A549 (cell line): ENCODE measurements at regions not wholly inside any gene's neighbourhood (a gene's known extent, or its start where the extent isn't known, plus 50 kb on each side); places are given as distances from the start of the nearest gene placed in this dataset.
A peak's percentile ranks its signal among the peaks of the same experiment; 100 is the strongest.

Experiments
- ATAC-seq, 2 experiments: fragments of 200-7000 bp in 1 of 2; fragments of >200 bp in 1 of 2; cut with Nextera tagmentation in 1 of 2; cut with Tn5 transposase in 1 of 2; 3 replicates each; pipeline versions ENCODE4 v1.8.0 to v1.9.1; 2018 to 2020; ENCODE audit warnings: mild to moderate bottlenecking in 1 of 2, moderate library complexity in 1 of 2
- CTCF ChIA-PET: fragments of 300-600 bp; sonication (Branson Sonifier 250); formaldehyde crosslinking; extraction: SDS; loops from one replicate; lab custom pipeline; 2021; ENCODE audit warnings: antibody characterized with exemption, inconsistent platforms; lab: Yijun Ruan, JAX
- POLR2A ChIA-PET: fragments of 350-600 bp; formaldehyde crosslinking; extraction: SDS; loops from one replicate; lab custom pipeline; 2021; ENCODE audit warnings: antibody characterized with exemption, inconsistent platforms; lab: Yijun Ruan, JAX
- DNase-seq, 2 experiments: peaks; one replicate each; pipeline versions ENCODE4 v3.0.0 to v3.0.0-alpha.2; 2011 to 2016; ENCODE audit warnings: low read depth in 1 of 2, low spot score in 1 of 2
- FAIRE-seq: peaks from 2 replicates; lab custom pipeline; 2011; peaks lifted over from hg19 to GRCh38; lab: Jason Lieb, UNC
- H3K27ac ChIP-seq, 2 experiments: fragments of >200 bp; sonication (Bioruptor Twin); formaldehyde crosslinking; 3 replicates each; pipeline ENCODE4 v1.5.1; 2016 to 2017
- H3K4me1 ChIP-seq: fragments of >200 bp; sonication (Bioruptor Twin); formaldehyde crosslinking; 3 replicates; pipeline ENCODE4 v1.6.1; 2016
- H3K4me2 ChIP-seq: fragments of >200 bp; sonication (Bioruptor Twin); formaldehyde crosslinking; 3 replicates; pipeline ENCODE4 v1.6.1; 2016
- H3K4me3 ChIP-seq: fragments of >200 bp; sonication (Bioruptor Twin); formaldehyde crosslinking; 3 replicates; pipeline ENCODE4 v1.5.1; 2016
- H3K9me3 ChIP-seq: fragments of >200 bp; sonication (Bioruptor Twin); formaldehyde crosslinking; 3 replicates; pipeline ENCODE4 v1.6.1; 2016
- CHD2 ChIP-seq: fragments of 150-350 bp; IDR thresholded peaks from 2 replicates; pipeline ENCODE4 v1.6.1; 2014; ENCODE audit warnings: low read length; ENCODE audit not compliant: partially characterized antibody
- CHD4 ChIP-seq: fragments of 200-600 bp; sonication (generic); IDR thresholded peaks from 2 replicates; pipeline ENCODE4 v1.6.1; 2016; ENCODE audit warnings: antibody characterized with exemption, mild to moderate bottlenecking, borderline replicate concordance
- EHMT2 ChIP-seq: fragments of 200-600 bp; sonication (generic); IDR thresholded peaks from 2 replicates; pipeline ENCODE4 v1.6.1; 2016; ENCODE audit warnings: antibody characterized with exemption, low read depth, mild to moderate bottlenecking, moderate library complexity
- ESRRA ChIP-seq: fragments of 150-350 bp; IDR thresholded peaks from 2 replicates; pipeline ENCODE4 v1.6.1; 2014; ENCODE audit warnings: mild to moderate bottlenecking, low read length, borderline replicate concordance
- FOSL2 ChIP-seq, 2 experiments: fragments of 450-650 bp in 1 of 2; fragments of >200 bp in 1 of 2; sonication (Bioruptor Twin) in 1 of 2; formaldehyde crosslinking; IDR thresholded peaks; 2 replicates each; pipeline versions ENCODE4 v1.5.0 to v1.6.1; 2016 to 2020; ENCODE audit warnings: mild to moderate bottlenecking in 1 of 2, moderate library complexity in 1 of 2
- FOXS1 ChIP-seq: fragments of 250-450 bp; sonication (Bioruptor Pico); IDR thresholded peaks from 2 replicates; pipeline ENCODE4 v1.5.0; 2020; ENCODE audit warnings: mild to moderate bottlenecking, moderate library complexity
- HDAC2 ChIP-seq: fragments of 200-600 bp; sonication (generic); IDR thresholded peaks from 2 replicates; pipeline ENCODE4 v1.6.1; 2016
- HOXA7 ChIP-seq: fragments of 250-450 bp; sonication (Bioruptor Pico); IDR thresholded peaks from 2 replicates; pipeline ENCODE4 v1.5.0; 2020; ENCODE audit warnings: mild to moderate bottlenecking, moderate library complexity
- HOXB13 ChIP-seq: fragments of 250-450 bp; sonication (Bioruptor Pico); IDR thresholded peaks from 2 replicates; pipeline ENCODE4 v1.5.0; 2020; ENCODE audit warnings: low read depth, mild to moderate bottlenecking, moderate library complexity
- JUNB ChIP-seq: fragments of >200 bp; sonication (Bioruptor Twin); formaldehyde crosslinking; IDR thresholded peaks from 2 replicates; pipeline ENCODE4 v1.6.1; 2016
- MAFK ChIP-seq: fragments of 450-650 bp; IDR thresholded peaks from 2 replicates; pipeline ENCODE4 v1.6.1; 2014; ENCODE audit not compliant: partially characterized antibody
- NFE2L2 ChIP-seq: fragments of 150-350 bp; conservative IDR thresholded peaks from 2 replicates; pipeline ENCODE4 v1.6.1; 2014; ENCODE audit warnings: low read length
- NPAS2 ChIP-seq: fragments of 250-450 bp; sonication (Bioruptor Pico); IDR thresholded peaks from 2 replicates; pipeline ENCODE4 v1.8.0; 2022; ENCODE audit warnings: mild to moderate bottlenecking, moderate library complexity, borderline replicate concordance
- NR3C1 ChIP-seq: fragments of >200 bp; sonication (Bioruptor Twin); formaldehyde crosslinking; IDR thresholded peaks from 3 replicates; pipeline ENCODE4 v1.6.1; 2017
- PHF8 ChIP-seq: fragments of 200-600 bp; sonication (generic); IDR thresholded peaks from 2 replicates; pipeline ENCODE4 v1.6.1; 2016; ENCODE audit warnings: low read depth, mild to moderate bottlenecking, antibody characterized with exemption, moderate library complexity, borderline replicate concordance
- RNF2 ChIP-seq: fragments of 200-600 bp; sonication (generic); IDR thresholded peaks from 2 replicates; pipeline ENCODE4 v1.6.1; 2016; ENCODE audit warnings: low read depth, mild to moderate bottlenecking, antibody characterized with exemption, moderate library complexity, borderline replicate concordance
- SMC3 ChIP-seq: fragments of >200 bp; sonication (Bioruptor Twin); formaldehyde crosslinking; IDR thresholded peaks from 3 replicates; pipeline ENCODE4 v1.6.1; 2018; ENCODE audit warnings: inconsistent platforms
- ZC3H11A ChIP-seq: fragments of 450-650 bp; IDR thresholded peaks from 2 replicates; pipeline ENCODE4 v1.6.1; 2014; ENCODE audit warnings: antibody characterized with exemption, mild to moderate bottlenecking
- WGBS: methylation state at CpG from one replicate; pipeline ENCODE4 v1.1.6; 2017; ENCODE audit errors: missing lambda C conversion rate; 5-methylcytosine and 5-hydroxymethylcytosine counted together
- TF ChIP-seq, protein P1 (sequence below): fragments of 250-450 bp; sonication (Bioruptor Pico); IDR thresholded peaks from 2 replicates; pipeline ENCODE4 v1.5.0; 2021; ENCODE audit warnings: mild to moderate bottlenecking, moderate library complexity, borderline replicate concordance
- TF ChIP-seq, protein P2 (sequence below): fragments of 250-450 bp; sonication (Bioruptor Pico); IDR thresholded peaks from 2 replicates; pipeline ENCODE4 v1.5.0; 2020; ENCODE audit warnings: low read depth, mild to moderate bottlenecking, moderate library complexity
- TF ChIP-seq, protein P3 (sequence below): fragments of >200 bp; sonication (Bioruptor Twin); formaldehyde crosslinking; IDR thresholded peaks from 2 replicates; pipeline ENCODE4 v1.6.1; 2016
- TF ChIP-seq, protein P4 (sequence below): fragments of >200 bp; sonication (Bioruptor Twin); formaldehyde crosslinking; IDR thresholded peaks from 3 replicates; pipeline ENCODE4 v1.5.1; 2016
- TF ChIP-seq, protein P5 (sequence below): fragments of 450-650 bp; IDR thresholded peaks from 2 replicates; pipeline ENCODE4 v1.6.1; 2014; ENCODE audit warnings: antibody characterized with exemption
- TF ChIP-seq, protein P6 (sequence below): IDR thresholded peaks from 2 replicates; pipeline ENCODE4 v1.6.1; 2012; ENCODE audit warnings: low read depth, borderline replicate concordance

DNA sequence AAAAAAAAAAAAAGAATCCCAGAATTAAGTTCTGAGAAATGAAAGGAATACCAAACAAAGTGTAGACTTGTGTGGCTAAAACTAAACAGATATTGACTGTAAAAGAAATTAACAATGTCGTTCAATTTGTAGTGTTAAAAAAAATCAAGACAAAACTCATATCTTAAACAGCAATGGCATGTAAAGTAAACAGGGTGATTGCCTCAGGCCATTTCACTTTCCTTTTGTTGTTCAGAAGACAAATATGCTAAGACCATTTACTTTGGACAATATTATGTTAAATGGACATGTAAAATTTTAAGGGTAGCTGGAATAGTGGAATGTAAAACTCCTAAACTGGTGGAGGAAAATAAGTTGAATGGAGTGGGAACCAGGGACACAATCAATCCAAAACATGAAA, 139.1 kb downstream of the RTP4 start:
- FAIRE-seq (no peak), DNase-seq (no peak), ATAC-seq (no peak)
- WGBS = 13% methylated on average over 1 of the region's 1 CpG
- Histone ChIP-seq H3K27ac (no peak overlapping the region), H3K4me1 (no peaks in the 10 kb centered on the region), H3K4me3 (no peak overlapping the region), H3K9me3 (no peaks in the 10 kb centered on the region; the same call in 2 of the 3 replicates), H3K4me2 (peak overlapping the region; percentile 48; the same call in 2 of the 3 replicates)
- CTCF ChIA-PET = no interaction called here
- TF ChIP-seq, protein P1, sequence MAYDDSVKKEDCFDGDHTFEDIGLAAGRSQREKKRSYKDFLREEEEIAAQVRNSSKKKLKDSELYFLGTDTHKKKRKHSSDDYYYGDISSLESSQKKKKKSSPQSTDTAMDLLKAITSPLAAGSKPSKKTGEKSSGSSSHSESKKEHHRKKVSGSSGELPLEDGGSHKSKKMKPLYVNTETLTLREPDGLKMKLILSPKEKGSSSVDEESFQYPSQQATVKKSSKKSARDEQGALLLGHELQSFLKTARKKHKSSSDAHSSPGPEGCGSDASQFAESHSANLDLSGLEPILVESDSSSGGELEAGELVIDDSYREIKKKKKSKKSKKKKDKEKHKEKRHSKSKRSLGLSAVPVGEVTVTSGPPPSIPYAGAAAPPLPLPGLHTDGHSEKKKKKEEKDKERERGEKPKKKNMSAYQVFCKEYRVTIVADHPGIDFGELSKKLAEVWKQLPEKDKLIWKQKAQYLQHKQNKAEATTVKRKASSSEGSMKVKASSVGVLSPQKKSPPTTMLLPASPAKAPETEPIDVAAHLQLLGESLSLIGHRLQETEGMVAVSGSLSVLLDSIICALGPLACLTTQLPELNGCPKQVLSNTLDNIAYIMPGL (CRISPR knock-in tag) = no peak
- no peak for TF ChIP-seq NPAS2 (CRISPR knock-in tag)
- TF ChIP-seq HOXB13 (CRISPR knock-in tag) = no peak
- POLR2A ChIA-PET = no interaction called here

DNA sequence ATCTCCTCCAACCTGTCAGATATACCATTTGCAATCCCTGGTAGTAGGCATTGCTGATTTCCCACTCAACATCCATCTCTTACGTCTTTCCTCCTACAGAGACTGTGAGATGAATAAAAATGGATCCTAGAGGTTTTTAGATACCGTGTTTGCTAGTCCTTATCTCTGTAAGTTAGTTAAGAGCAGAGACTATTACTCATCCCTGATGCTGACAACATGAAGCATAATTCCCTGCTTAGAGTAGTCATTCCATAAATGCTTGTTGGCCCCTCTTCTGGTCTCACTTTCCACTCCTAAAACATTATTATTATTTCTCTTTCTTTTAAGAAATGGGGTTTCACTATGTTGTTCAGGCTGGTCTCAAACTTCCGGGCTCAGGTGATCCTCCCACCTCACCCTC, 136.2 kb downstream of the RTP4 start:
- Histone ChIP-seq H3K27ac (no peak overlapping the region), H3K9me3 (no peaks in the 10 kb centered on the region), H3K4me1 (no peaks in the 10 kb centered on the region), H3K4me3 (no peak overlapping the region), H3K4me2 (no peak overlapping the region)
- no peak for DNase-seq
- CTCF ChIA-PET = no interaction called here
- POLR2A ChIA-PET = no interaction called here
- WGBS = 34% methylated on average over 3 of the region's 3 CpGs
- no peak for FAIRE-seq
- TF ChIP-seq CHD2 = no peak
- TF ChIP-seq FOSL2 (IDR thresholded peaks at IDR 0.05) = no peak
- no peak for TF ChIP-seq FOSL2 (CRISPR knock-in tag; IDR thresholded peaks at IDR 0.05)
- no peak for TF ChIP-seq HOXA7 (CRISPR knock-in tag)
- TF ChIP-seq, all 56 proteins: peak for 0
- no peak for ATAC-seq

DNA sequence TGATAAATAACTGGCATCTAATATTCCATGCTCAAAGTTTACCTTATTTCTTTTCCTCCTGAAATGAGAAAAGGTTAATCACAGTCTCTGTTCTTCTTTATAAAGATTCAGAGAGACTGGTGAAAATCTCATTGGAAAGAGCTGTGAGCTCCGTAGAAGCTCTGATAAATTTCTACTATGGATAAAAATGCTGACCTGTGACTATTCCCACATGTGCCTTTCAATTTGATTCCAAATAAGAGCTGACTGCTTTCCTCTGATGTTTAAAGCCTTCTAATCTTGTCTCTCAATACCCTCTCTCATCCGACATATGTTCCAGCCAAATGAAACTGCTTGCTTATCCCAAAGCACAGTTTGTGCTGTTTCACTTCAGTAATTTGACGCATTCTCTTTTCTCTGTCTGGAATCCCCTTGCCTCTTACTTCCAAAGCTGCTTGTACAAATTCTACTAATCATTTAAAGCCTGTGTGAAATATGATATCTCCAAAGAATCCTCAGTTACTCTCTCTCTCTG, 130.1 kb downstream of the RTP4 start:
- Histone ChIP-seq H3K27ac (no peak overlapping the region), H3K4me3 (no peak overlapping the region), H3K9me3 (no peaks in the 10 kb centered on the region), H3K4me1 (no peaks in the 10 kb centered on the region), H3K4me2 (no peak overlapping the region)
- DNase-seq = no peak
- WGBS = 76% methylated on average over 3 of the region's 3 CpGs
- CTCF ChIA-PET = no interaction called here
- ATAC-seq = no peak
- FAIRE-seq = no peak
- POLR2A ChIA-PET = no interaction called here
- TF ChIP-seq ESRRA (no peak), HOXA7 (CRISPR knock-in tag) (no peak), EHMT2 (no peak), RNF2 (no peak), JUNB (no peak), PHF8 (no peak), MAFK (peak; percentile 54)
- TF ChIP-seq, protein P2, sequence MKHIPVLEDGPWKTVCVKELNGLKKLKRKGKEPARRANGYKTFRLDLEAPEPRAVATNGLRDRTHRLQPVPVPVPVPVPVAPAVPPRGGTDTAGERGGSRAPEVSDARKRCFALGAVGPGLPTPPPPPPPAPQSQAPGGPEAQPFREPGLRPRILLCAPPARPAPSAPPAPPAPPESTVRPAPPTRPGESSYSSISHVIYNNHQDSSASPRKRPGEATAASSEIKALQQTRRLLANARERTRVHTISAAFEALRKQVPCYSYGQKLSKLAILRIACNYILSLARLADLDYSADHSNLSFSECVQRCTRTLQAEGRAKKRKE (CRISPR knock-in tag) = no peak

DNA sequence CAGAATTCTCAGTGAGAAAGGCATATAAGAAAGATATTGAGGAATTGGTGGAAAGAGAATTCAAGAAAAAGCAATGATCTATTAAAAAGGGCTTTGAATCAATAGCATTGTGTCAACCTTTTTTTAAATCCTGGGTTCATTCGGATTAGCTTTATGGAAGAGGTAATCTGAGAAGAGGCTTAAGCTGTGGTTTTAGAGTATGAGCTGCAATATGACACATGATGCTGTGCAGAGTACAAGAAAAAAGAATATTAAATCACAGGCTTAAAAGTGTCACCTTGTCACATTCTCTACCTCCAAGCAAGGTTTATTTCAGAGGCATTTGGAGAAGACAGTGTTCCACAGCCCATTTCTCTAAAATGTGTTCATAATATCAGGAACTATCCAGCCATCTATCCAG, 128.9 kb downstream of the RTP4 start:
- ChIA-PET POLR2A (no interaction called here), CTCF (no interaction called here)
- Histone ChIP-seq H3K4me1 (no peaks in the 10 kb centered on the region), H3K4me2 (no peak overlapping the region), H3K27ac (no peak overlapping the region), H3K4me3 (no peak overlapping the region), H3K9me3 (no peaks in the 10 kb centered on the region)
- ATAC-seq = no peak
- no peak for FAIRE-seq
- DNase-seq = no peak
- 26% methylated on average over 1 of the region's 1 CpG for WGBS
- TF ChIP-seq SMC3 = no peak
- no peak for TF ChIP-seq FOXS1 (CRISPR knock-in tag)
- TF ChIP-seq JUNB = no peak
- TF ChIP-seq, protein P3, sequence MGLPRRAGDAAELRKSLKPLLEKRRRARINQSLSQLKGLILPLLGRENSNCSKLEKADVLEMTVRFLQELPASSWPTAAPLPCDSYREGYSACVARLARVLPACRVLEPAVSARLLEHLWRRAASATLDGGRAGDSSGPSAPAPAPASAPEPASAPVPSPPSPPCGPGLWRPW = no peak
- TF ChIP-seq NR3C1 = no peak
- TF ChIP-seq, protein P4, sequence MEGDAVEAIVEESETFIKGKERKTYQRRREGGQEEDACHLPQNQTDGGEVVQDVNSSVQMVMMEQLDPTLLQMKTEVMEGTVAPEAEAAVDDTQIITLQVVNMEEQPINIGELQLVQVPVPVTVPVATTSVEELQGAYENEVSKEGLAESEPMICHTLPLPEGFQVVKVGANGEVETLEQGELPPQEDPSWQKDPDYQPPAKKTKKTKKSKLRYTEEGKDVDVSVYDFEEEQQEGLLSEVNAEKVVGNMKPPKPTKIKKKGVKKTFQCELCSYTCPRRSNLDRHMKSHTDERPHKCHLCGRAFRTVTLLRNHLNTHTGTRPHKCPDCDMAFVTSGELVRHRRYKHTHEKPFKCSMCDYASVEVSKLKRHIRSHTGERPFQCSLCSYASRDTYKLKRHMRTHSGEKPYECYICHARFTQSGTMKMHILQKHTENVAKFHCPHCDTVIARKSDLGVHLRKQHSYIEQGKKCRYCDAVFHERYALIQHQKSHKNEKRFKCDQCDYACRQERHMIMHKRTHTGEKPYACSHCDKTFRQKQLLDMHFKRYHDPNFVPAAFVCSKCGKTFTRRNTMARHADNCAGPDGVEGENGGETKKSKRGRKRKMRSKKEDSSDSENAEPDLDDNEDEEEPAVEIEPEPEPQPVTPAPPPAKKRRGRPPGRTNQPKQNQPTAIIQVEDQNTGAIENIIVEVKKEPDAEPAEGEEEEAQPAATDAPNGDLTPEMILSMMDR = no peak
- no peak for TF ChIP-seq HDAC2
- TF ChIP-seq, protein P5, sequence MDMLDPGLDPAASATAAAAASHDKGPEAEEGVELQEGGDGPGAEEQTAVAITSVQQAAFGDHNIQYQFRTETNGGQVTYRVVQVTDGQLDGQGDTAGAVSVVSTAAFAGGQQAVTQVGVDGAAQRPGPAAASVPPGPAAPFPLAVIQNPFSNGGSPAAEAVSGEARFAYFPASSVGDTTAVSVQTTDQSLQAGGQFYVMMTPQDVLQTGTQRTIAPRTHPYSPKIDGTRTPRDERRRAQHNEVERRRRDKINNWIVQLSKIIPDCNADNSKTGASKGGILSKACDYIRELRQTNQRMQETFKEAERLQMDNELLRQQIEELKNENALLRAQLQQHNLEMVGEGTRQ = no peak
- TF ChIP-seq NFE2L2 = no peak
- TF ChIP-seq, protein P6, sequence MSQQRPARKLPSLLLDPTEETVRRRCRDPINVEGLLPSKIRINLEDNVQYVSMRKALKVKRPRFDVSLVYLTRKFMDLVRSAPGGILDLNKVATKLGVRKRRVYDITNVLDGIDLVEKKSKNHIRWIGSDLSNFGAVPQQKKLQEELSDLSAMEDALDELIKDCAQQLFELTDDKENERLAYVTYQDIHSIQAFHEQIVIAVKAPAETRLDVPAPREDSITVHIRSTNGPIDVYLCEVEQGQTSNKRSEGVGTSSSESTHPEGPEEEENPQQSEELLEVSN = no peak
- no peak for TF ChIP-seq ZC3H11A
- no peak for TF ChIP-seq NPAS2 (CRISPR knock-in tag)
- no peak for TF ChIP-seq CHD4
- no peak for TF ChIP-seq FOSL2 (IDR thresholded peaks at IDR 0.05)
- no peak for TF ChIP-seq FOSL2 (CRISPR knock-in tag; IDR thresholded peaks at IDR 0.05)
